Fibroblast of villous mesenchyme (primary cell): ENCODE measurements at regions not wholly inside any gene's neighbourhood (a gene's known extent, or its start where the extent isn't known, plus 50 kb on each side); places are given as distances from the start of the nearest gene placed in this dataset.

Experiments
- DNase-seq: peaks from one replicate; pipeline ENCODE4 v3.0.0-alpha.2; 2010; ENCODE audit warnings: low read depth
- H3K4me3 ChIP-seq: 2 replicates; pipeline ENCODE4 v1.5.1; 2011; ENCODE audit warnings: low read depth, mild to moderate bottlenecking, low read length
- TF ChIP-seq, protein P1 (sequence below): IDR thresholded peaks from 2 replicates; pipeline ENCODE4 v1.5.1; 2012; ENCODE audit warnings: low read depth, mild to moderate bottlenecking, low read length; ENCODE audit not compliant: insufficient read depth

DNA sequence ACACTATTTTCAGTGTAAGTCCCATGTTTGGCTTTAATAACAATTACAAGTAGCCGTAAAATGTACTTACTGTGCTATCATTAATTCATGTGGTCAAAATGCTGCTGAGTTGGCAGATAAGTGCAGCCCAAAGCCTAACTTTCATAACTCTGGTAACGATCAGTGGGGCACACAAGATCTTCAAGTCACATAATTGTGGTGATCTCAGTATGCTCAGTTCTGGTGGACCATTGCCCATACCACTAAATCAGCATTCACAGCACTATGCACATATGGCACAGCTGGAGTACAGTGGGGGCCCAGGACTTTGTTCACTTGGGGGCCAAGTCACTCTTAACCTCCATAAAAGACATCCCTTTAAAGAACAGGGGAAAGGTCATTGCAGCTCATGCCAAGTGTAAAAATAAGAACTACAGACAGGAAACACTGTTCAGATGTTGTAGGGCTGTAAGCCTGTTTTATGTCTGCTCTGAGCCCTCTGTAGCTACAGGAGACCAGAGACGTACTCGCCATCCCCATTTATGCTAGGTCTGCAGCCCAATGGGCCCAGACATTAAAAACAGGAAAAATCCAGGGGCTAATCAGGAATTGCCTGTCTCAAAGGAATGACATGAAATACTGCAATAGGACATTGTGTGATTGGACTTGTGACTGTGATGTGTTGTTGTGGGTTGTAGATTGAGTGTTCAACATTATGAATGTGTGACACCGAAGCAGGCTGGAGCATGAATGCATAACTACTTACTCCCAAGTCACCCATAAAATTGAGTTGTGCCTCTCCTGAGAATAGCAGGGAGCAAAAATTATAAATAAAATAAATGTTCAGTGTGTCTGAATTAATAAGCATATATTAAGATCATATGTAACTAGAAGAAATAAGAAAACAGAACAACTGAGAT is 282.5 kb upstream of the EPHA3 start:
- TF ChIP-seq, protein P1, sequence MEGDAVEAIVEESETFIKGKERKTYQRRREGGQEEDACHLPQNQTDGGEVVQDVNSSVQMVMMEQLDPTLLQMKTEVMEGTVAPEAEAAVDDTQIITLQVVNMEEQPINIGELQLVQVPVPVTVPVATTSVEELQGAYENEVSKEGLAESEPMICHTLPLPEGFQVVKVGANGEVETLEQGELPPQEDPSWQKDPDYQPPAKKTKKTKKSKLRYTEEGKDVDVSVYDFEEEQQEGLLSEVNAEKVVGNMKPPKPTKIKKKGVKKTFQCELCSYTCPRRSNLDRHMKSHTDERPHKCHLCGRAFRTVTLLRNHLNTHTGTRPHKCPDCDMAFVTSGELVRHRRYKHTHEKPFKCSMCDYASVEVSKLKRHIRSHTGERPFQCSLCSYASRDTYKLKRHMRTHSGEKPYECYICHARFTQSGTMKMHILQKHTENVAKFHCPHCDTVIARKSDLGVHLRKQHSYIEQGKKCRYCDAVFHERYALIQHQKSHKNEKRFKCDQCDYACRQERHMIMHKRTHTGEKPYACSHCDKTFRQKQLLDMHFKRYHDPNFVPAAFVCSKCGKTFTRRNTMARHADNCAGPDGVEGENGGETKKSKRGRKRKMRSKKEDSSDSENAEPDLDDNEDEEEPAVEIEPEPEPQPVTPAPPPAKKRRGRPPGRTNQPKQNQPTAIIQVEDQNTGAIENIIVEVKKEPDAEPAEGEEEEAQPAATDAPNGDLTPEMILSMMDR = no peak
- peak; percentile 15 for DNase-seq
- H3K4me3 ChIP-seq = no peak overlapping the region

DNA sequence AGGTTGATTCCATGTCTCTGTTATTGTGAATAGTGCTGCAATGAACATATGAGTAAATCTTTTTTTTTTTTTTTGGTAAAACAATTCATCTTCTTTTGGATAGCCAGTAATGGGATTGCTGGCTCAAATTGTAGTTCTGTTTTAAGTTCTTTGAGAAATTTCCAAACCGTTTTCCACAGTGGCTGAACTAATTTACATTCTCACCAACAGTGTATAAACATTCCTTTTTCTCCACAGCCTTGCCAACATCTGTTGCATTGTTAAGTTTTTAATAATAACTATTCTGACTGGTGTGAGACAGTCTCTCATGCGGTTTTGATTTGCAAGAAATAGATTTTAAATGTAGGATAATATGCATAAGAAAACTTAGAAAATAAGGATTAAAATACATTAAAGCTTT is 279.0 kb upstream of the EPHA3 start:
- no peak overlapping the region for H3K4me3 ChIP-seq
- TF ChIP-seq, protein P1 = no peak
- DNase-seq = no peak

- DNase-seq = no peak
- H3K4me3 ChIP-seq = no peak overlapping the region
- TF ChIP-seq, protein P1 = no peak
These were observed 254.8 kb upstream of the EPHA3 start for GRCh38 chr3:88852606-88853005.

DNA sequence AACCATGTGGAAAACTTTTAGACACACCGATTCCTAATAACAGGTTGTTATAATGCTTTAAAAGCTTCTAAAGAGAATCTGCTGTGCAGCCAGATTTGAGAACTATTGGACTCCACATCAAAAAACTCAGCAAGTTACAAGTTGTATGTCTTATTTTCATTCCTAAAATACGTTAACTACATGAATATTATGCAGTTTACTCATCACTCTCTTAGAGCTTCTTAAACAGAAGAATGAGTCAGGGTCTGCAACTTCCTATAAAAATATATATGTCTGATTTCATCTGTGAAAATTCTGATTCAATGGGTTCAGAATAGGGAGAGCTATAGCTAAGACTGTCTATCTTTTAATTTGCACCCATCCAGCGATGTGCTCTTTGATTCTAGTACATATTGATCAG is 244.2 kb upstream of the EPHA3 start:
- DNase-seq = no peak
- H3K4me3 ChIP-seq = no peak overlapping the region

GRCh38 chr3:88876724-88877123 is 230.7 kb upstream of the EPHA3 start:
- H3K4me3 ChIP-seq = no peak overlapping the region
- TF ChIP-seq, protein P1 = no peak
- DNase-seq = no peak

More for the DNA sequence above, 244.2 kb upstream of the EPHA3 start:
- TF ChIP-seq, protein P1 = no peak

DNA sequence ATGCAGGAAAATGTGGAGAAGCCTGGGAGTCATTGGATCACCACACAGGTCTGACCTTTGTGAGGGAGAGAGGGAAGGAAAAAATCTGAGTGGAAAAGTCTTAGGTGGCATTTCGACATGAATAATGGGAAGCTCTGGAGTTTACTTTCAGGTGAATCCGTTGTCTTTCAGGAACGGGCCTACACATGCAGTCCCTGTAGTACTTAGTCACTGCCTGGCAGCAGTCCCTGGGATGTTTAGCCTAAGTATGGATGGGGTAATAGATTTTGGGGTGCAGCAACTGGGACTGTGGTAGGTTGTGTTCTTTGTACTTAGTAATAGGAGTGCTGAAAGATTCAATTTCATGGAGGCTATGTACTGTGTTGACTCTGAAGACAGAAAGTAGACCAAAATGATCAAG is 227.5 kb upstream of the EPHA3 start:
- TF ChIP-seq, protein P1 = no peak
- H3K4me3 ChIP-seq = no peak overlapping the region
- DNase-seq = no peak
